Activated naive CD4-positive, alpha-beta T cell treated with anti-CD3 and anti-CD28 coated beads for 36 hours (primary cell): ENCODE measurements at regions not wholly inside any gene's neighbourhood (a gene's known extent, or its start where the extent isn't known, plus 50 kb on each side); places are given as distances from the start of the nearest gene placed in this dataset.

Experiments used
- CTCF ChIA-PET: fragments of 350-600 bp; sonication (Branson Sonifier 250); formaldehyde crosslinking; loops from one replicate; lab custom pipeline; 2021; ENCODE audit warnings: antibody characterized with exemption; lab: Charles Lee
- DNase-seq: peaks from one replicate; pipeline ENCODE4 v3.0.0-alpha.2; 2020
- H3K27ac Mint-ChIP-seq: one replicate; pipeline ENCODE4 v1.8.0; 2021; ENCODE audit warnings: mild to moderate bottlenecking, mixed read lengths
- H3K27me3 Mint-ChIP-seq: one replicate; pipeline ENCODE4 v1.8.0; 2021; ENCODE audit warnings: low read depth, mixed read lengths
- H3K36me3 Mint-ChIP-seq: one replicate; pipeline ENCODE4 v1.8.0; 2021; ENCODE audit warnings: low read depth, mixed read lengths
- H3K4me1 Mint-ChIP-seq: one replicate; pipeline ENCODE4 v1.8.0; 2021; ENCODE audit warnings: low read depth, mixed read lengths
- H3K4me3 Mint-ChIP-seq: one replicate; pipeline ENCODE4 v1.8.0; 2021; ENCODE audit warnings: mild to moderate bottlenecking, moderate library complexity, mixed read lengths
- H3K9me3 Mint-ChIP-seq: one replicate; pipeline ENCODE4 v1.8.0; 2021; ENCODE audit warnings: mixed read lengths
- intact Hi-C: fragments of 100-400 bp; cut with micrococcal nuclease; formaldehyde crosslinking; loops from one replicate; pipeline ENCODE4 v1.15.1; 2023

DNA sequence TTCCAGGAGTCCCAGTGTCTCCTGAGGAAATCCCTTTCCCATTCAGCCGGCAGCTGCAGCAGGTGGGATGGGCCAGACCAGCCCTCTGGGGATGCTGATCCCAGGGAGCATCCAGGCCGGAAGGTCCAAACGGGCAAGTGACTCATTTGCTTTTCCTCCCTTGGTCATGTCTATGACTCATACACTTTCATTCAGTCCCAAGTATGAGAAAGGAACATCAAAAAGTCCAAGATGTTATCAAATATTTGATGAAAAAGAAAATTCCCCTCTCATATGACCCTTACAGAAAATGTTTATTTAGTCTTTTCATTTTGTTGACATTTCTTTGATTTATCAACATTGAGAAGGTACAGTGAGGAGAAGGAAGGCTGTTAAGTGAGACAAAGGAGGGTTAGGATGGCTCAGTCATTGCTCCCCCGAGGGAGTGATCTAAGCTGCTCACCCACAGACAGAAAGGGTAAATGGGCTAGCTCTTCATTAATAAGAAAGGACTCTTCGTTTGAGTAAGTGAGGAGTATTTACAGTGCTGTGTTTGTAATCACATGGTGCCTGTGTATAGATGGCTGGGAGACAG is 117.6 kb upstream of the ANKRD55 start:
- no peak overlapping the region for H3K27ac Mint-ChIP-seq
- intact Hi-C loops = loop anchor here (5.0 kb wide), 1 partner anchor 317 kb away; no protein-coding TSS in a partner anchor
- H3K4me3 Mint-ChIP-seq = no peak overlapping the region
- DNase-seq = no peak
- H3K9me3 Mint-ChIP-seq = peaks cover 3% of the 10 kb centered on the region
- no peaks in the 10 kb centered on the region for H3K27me3 Mint-ChIP-seq
- peaks cover 38% of the 10 kb centered on the region for H3K4me1 Mint-ChIP-seq
- CTCF ChIA-PET = interaction anchor here (0.8 kb wide), 1 partner anchor 86 kb away, joined by 6 read pairs; no protein-coding TSS in a partner anchor
- no peaks in the 10 kb centered on the region for H3K36me3 Mint-ChIP-seq

DNA sequence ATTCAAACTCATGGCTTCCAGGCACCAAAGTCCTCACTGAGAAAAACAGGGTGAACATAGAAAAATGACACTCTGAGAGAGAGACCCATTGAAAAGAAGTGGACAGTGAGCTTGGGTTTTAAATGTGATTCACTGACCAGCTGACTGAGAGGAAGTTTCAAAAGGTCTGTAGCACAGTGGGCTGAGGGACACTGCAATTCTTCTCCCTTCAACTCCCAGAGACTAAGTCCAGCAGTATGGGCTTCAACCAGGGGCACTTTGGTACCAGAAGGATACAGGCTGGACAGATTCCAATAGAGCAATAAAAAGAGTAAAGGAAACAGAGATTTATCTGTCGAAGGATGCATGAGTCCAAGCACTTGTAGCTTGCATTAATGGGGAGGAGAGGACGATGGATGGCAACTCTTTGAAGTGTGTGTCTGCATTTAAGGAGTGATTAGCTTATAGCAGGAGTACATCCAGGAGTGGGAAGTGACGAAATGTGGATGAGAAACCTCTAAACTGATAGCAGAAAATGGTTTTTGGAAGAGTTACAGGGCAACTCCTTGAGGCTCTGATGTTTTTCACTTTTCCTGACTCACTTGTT is 117.0 kb upstream of the ANKRD55 start:
- H3K27me3 Mint-ChIP-seq = no peaks in the 10 kb centered on the region
- H3K4me1 Mint-ChIP-seq = peaks cover 38% of the 10 kb centered on the region
- H3K36me3 Mint-ChIP-seq = no peaks in the 10 kb centered on the region
- intact Hi-C loops = loop anchor here (5.0 kb wide), 1 partner anchor 317 kb away; no protein-coding TSS in a partner anchor
- H3K27ac Mint-ChIP-seq = no peak overlapping the region
- H3K4me3 Mint-ChIP-seq = no peak overlapping the region
- H3K9me3 Mint-ChIP-seq = peaks cover 3% of the 10 kb centered on the region
- CTCF ChIA-PET = no interaction called here
- no peak for DNase-seq

DNA sequence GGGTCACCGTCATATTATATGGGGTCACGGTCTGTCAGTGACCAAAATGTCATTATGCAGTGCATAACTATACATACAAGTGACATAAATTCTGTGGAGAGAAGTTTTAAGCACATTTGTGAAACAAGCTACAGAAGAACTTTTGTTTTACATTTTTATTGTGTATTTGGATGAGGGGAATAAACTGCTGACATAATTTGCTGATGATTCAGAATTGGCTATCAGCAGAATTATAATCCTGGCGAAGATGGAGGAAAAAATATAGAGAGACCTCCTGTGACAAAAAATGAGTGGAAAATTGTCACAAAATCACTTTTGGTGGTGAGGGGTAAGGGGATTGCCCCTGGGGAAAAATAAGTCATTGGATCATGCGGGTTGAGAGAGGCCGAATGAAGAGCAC is 116.3 kb upstream of the ANKRD55 start:
- H3K36me3 Mint-ChIP-seq = no peaks in the 10 kb centered on the region
- H3K27me3 Mint-ChIP-seq = no peaks in the 10 kb centered on the region
- CTCF ChIA-PET = interaction anchor here (0.6 kb wide), 1 partner anchor 574 kb away, joined by 3 read pairs; no protein-coding TSS in a partner anchor
- no peak for DNase-seq
- intact Hi-C loops = no loop called here
- peaks cover 3% of the 10 kb centered on the region for H3K9me3 Mint-ChIP-seq
- H3K4me1 Mint-ChIP-seq = peaks cover 39% of the 10 kb centered on the region
- no peak overlapping the region for H3K27ac Mint-ChIP-seq
- H3K4me3 Mint-ChIP-seq = no peak overlapping the region

DNA sequence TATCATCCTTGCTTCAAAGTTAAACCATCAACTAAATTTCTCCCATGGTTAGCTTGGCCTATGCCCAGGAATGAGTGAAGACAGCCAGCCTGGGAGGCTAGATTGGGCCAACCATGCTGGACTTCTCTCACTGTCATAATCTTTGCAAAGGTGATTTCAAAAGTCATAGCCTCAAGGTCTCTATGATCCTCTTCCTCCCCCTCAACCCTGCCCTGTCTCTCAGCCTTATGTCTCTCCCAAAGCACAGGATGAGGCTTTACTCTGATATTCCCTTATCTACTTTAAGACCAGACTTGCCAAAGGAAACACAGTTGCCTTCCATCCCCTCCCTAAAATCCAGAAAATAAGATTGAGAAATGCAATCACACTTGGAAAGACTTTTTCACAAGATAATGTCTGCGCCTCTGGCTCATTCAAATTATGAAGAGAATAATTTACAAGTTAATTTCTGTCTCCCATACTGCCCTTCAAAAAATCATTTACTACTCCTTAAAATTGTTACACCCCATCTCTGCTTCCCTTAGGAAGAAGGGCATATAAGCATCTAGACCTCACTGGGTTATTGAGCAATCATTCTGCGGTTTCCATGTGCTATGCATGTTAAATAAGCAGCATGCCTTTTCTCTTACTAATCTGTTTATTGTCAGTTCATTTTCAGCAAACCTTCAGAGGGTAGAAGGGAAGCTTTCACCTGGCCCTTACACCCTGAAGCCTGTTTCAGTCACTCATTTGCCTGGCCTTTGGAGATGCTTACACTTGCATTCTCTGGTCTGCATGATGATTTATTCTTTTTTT is 113.8 kb upstream of the ANKRD55 start:
- no peaks in the 10 kb centered on the region for H3K27me3 Mint-ChIP-seq
- H3K9me3 Mint-ChIP-seq = peaks cover 3% of the 10 kb centered on the region
- H3K4me3 Mint-ChIP-seq = no peak overlapping the region
- CTCF ChIA-PET = no interaction called here
- H3K36me3 Mint-ChIP-seq = no peaks in the 10 kb centered on the region
- peaks cover 40% of the 10 kb centered on the region for H3K4me1 Mint-ChIP-seq
- no peak overlapping the region for H3K27ac Mint-ChIP-seq
- DNase-seq = no peak
- intact Hi-C loops = no loop called here

DNA sequence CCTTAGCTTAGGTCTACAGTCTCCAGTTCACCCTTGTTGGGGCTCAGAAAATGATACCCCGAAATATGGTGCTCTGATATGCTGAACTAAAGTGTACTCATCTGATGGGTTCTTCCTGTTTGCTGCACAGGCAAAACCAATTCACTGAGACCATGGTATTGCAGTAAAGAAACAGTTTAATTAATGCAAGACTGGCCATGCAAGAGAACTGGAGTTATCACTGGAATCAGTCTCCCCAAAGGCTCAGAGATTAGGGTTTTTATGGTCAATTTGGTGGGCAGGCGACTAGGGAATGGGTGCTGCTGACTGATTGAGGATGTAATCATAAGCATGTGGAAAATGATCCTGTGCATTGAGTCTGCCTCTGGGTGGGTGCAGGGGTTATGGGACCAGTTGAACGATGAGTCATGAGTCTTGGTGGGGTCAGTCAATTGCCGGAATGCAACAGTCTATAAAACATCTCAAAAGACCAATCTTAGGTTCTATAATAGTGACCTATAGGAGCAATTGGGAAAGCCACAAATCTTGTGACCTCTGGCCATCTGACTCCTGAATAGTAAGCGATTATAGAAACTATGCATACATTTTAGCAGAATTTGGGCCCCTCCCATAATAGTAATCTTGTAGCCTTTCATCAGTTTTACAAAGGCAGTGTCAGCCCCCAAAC is 113.0 kb upstream of the ANKRD55 start:
- Mint-ChIP-seq H3K27me3 (no peaks in the 10 kb centered on the region), H3K36me3 (no peaks in the 10 kb centered on the region), H3K27ac (no peak overlapping the region), H3K9me3 (peaks cover 3% of the 10 kb centered on the region), H3K4me3 (no peak overlapping the region), H3K4me1 (peaks cover 43% of the 10 kb centered on the region)
- DNase-seq = no peak
- CTCF ChIA-PET = no interaction called here
- intact Hi-C loops = no loop called here

DNA sequence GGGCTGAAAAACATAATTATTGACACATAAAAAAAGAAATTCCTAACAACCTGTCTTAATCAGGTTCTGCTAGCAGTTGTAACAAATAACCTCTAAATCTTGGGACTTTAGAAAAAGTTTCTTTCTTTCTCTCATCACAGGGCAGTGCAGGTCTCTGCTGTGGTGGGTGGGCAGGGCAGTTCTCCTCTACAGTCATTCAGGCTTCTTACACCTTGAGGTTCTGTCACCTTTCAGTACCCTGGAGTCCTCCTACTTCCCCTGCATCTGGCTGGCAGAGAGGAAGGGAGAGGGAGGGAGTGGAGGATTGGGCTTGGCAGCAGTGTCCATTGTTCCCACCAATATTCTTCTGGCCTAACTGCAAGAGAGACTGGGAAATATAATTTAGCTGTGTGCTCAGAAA is 112.2 kb upstream of the ANKRD55 start:
- no peaks in the 10 kb centered on the region for H3K36me3 Mint-ChIP-seq
- no peaks in the 10 kb centered on the region for H3K27me3 Mint-ChIP-seq
- no peak for DNase-seq
- intact Hi-C loops = no loop called here
- CTCF ChIA-PET = no interaction called here
- H3K9me3 Mint-ChIP-seq = peaks cover 3% of the 10 kb centered on the region
- H3K4me3 Mint-ChIP-seq = no peak overlapping the region
- peaks cover 37% of the 10 kb centered on the region for H3K4me1 Mint-ChIP-seq
- H3K27ac Mint-ChIP-seq = no peak overlapping the region

DNA sequence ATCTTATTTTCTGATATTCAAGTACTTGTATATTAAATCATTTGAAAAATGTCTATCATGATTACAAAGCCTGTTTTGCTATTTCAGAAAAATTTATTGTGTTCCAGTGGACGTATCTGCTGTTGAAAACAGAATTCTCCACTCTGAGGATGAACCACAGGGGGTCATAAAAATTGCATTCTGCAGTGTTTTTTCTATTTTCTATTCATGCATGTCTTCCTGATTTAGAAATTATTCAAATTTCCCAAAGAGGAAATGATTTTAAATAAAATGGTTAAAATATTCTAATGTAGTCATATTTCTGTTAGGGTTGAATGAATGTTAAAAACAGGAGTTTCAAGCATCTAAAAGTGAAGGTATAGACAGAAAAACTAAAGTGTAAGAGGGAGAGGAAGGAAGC is 111.5 kb upstream of the ANKRD55 start:
- no peaks in the 10 kb centered on the region for H3K36me3 Mint-ChIP-seq
- no peak for DNase-seq
- H3K4me3 Mint-ChIP-seq = no peak overlapping the region
- peaks cover 29% of the 10 kb centered on the region for H3K4me1 Mint-ChIP-seq
- CTCF ChIA-PET = no interaction called here
- H3K27me3 Mint-ChIP-seq = no peaks in the 10 kb centered on the region
- H3K27ac Mint-ChIP-seq = no peak overlapping the region
- H3K9me3 Mint-ChIP-seq = peaks cover 7% of the 10 kb centered on the region
- intact Hi-C loops = no loop called here

DNA sequence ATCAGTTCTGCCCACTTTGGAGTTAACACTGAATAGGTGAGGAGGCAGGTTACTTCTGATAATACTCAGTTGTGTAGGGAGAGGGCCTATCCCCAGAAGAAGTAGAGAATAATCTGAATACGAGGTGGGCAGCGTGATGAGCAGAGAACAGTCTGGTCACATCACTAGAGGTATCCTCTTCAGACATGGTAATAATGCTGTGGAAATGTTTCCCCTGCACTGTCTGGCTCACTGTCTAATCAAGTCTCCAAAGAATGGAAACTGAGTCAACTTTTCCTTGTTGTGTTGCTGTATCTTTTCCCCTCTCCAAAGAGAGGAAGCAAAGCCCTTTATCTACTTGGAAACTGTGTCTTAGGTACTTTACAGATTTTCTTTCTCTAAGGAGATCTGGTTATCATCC is 110.9 kb upstream of the ANKRD55 start:
- Mint-ChIP-seq H3K27ac (no peak overlapping the region), H3K27me3 (no peaks in the 10 kb centered on the region), H3K4me3 (no peak overlapping the region), H3K36me3 (no peaks in the 10 kb centered on the region), H3K9me3 (peaks cover 9% of the 10 kb centered on the region), H3K4me1 (peaks cover 24% of the 10 kb centered on the region)
- CTCF ChIA-PET = interaction anchor here (0.6 to 0.9 kb wide), 2 partner anchors 30 to 73 kb away, joined by 3 to 4 read pairs; no protein-coding TSS in a partner anchor
- no peak for DNase-seq
- intact Hi-C loops = no loop called here

DNA sequence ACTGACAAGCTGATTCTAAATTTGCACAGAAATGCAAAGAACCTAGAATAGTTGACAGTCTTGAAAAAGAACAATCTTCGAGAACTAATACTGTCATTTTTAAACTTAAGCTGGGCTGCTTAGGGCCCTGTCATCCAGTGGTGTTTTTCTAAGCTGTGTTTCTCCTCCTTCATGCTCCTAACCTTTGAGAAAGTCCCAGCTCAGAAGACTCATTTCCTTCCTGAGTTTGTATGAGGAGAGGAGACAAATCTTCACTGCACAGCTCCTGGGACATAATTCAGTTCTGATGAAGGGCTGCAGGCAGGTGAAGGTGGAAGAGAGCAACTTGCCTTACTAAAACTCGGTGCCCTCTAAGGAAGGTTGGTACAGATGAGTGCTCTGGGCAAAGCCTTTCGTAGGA is 109.5 kb upstream of the ANKRD55 start:
- DNase-seq = no peak
- peak overlapping the region; percentile 2 for H3K27ac Mint-ChIP-seq
- peaks cover 24% of the 10 kb centered on the region for H3K4me1 Mint-ChIP-seq
- no peaks in the 10 kb centered on the region for H3K36me3 Mint-ChIP-seq
- CTCF ChIA-PET = interaction anchor here (1.3 kb wide), 1 partner anchor 495 kb away, joined by 3 read pairs; no protein-coding TSS in a partner anchor
- H3K4me3 Mint-ChIP-seq = no peak overlapping the region
- peaks cover 9% of the 10 kb centered on the region for H3K9me3 Mint-ChIP-seq
- intact Hi-C loops = no loop called here
- H3K27me3 Mint-ChIP-seq = no peaks in the 10 kb centered on the region

DNA sequence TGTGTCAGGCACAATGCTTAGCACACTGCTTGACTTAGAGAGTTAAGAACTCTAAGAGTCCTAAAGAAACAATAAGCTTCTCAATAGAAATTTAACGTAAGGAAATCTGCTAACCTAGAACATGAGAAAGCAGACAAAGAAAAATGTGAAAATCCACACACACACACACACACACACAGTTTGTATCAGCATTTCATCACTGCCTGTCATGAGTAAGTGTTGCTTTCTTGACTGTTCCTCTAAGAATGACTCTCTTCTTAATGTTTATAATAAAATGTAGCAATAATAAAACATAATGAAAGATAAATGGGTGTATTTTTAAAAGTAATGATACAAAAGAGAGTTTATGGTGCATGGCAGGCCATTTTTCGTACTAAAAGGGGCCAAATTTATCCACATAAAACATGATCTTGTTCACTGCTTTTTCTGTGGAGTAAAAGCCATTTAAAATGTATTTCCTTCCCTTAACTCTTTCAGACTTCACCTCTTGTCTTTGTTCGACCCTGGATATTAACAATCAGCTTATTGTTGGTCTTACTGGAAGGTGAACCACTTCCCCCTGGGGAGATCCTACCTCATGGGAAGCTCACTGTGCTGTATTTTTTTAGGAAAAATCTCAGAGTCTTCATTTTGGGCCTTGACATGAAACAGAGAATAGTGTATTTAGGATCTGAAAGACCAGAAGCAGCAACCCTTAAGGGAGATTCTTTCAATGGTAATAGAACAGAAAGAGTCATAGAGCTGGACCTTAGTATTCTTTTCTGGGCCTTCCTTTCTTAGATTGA is 107.3 kb upstream of the ANKRD55 start:
- H3K4me3 Mint-ChIP-seq = no peak overlapping the region
- H3K27me3 Mint-ChIP-seq = no peaks in the 10 kb centered on the region
- peaks cover 2% of the 10 kb centered on the region for H3K36me3 Mint-ChIP-seq
- DNase-seq = no peak
- H3K9me3 Mint-ChIP-seq = peaks cover 11% of the 10 kb centered on the region
- H3K4me1 Mint-ChIP-seq = peaks cover 24% of the 10 kb centered on the region
- no peak overlapping the region for H3K27ac Mint-ChIP-seq
- CTCF ChIA-PET = interaction anchor here (0.6 to 1.5 kb wide), 2 partner anchors 10 to 534 kb away, joined by 3 to 6 read pairs; no protein-coding TSS in a partner anchor
- intact Hi-C loops = no loop called here

DNA sequence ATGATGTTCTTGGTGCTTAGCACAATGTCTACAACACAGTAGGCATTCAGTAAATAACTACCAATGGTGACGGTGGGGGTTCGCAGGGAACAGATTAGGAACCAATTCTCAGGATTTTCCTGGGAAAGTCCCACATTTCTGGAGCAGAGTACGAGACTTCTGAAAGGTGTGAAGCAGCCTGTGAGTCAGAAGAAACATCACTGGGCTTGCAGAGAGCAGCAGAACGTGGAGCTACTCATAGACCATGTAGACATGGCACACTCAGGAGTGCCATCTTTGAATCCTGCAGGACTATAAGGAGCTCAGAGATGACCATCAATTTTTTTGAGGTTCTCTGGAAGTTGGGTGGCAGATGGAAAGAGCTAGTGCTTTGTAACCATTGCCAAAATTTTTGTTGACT is 106.6 kb upstream of the ANKRD55 start:
- Mint-ChIP-seq H3K4me1 (peaks cover 24% of the 10 kb centered on the region), H3K27me3 (no peaks in the 10 kb centered on the region), H3K27ac (no peak overlapping the region), H3K36me3 (peaks cover 5% of the 10 kb centered on the region), H3K4me3 (no peak overlapping the region), H3K9me3 (peaks cover 18% of the 10 kb centered on the region)
- CTCF ChIA-PET = interaction anchor here (0.6 to 1.5 kb wide), 2 partner anchors 10 to 535 kb away, joined by 3 to 6 read pairs; no protein-coding TSS in a partner anchor
- no peak for DNase-seq
- intact Hi-C loops = no loop called here
